Osteocyte (in vitro differentiated cells): ENCODE measurements at regions not wholly inside any gene's neighbourhood (a gene's known extent, or its start where the extent isn't known, plus 50 kb on each side); places are given as distances from the start of the nearest gene placed in this dataset.

Source experiments
- DNase-seq: peaks from one replicate; pipeline ENCODE4 v3.0.0; 2021; ENCODE audit warnings: mixed read lengths; ENCODE audit not compliant: unreplicated experiment; ENCODE audit errors: extremely low spot score
- H3K27ac Mint-ChIP-seq: one replicate; pipeline ENCODE4 v1.8.0; 2021; ENCODE audit warnings: mild to moderate bottlenecking, mixed read lengths; ENCODE audit not compliant: unreplicated experiment
- H3K27me3 Mint-ChIP-seq: one replicate; pipeline ENCODE4 v1.8.0; 2021; ENCODE audit warnings: mixed read lengths; ENCODE audit not compliant: unreplicated experiment
- H3K36me3 Mint-ChIP-seq: one replicate; pipeline ENCODE4 v1.8.0; 2021; ENCODE audit warnings: mixed read lengths; ENCODE audit not compliant: unreplicated experiment
- H3K4me1 Mint-ChIP-seq: one replicate; pipeline ENCODE4 v1.8.0; 2021; ENCODE audit warnings: mixed read lengths; ENCODE audit not compliant: unreplicated experiment
- H3K4me3 Mint-ChIP-seq: one replicate; pipeline ENCODE4 v1.8.0; 2021; ENCODE audit warnings: mild to moderate bottlenecking, moderate library complexity, mixed read lengths; ENCODE audit not compliant: unreplicated experiment
- H3K9me3 Mint-ChIP-seq: one replicate; pipeline ENCODE4 v1.8.0; 2021; ENCODE audit warnings: mixed read lengths; ENCODE audit not compliant: unreplicated experiment
- TF ChIP-seq, protein P1 (sequence below): fragments of 200-600 bp; sonication (generic); IDR thresholded peaks from 2 replicates; pipeline ENCODE4 v1.5.0; 2021; ENCODE audit warnings: antibody characterized with exemption, mild to moderate bottlenecking, moderate library complexity

DNA sequence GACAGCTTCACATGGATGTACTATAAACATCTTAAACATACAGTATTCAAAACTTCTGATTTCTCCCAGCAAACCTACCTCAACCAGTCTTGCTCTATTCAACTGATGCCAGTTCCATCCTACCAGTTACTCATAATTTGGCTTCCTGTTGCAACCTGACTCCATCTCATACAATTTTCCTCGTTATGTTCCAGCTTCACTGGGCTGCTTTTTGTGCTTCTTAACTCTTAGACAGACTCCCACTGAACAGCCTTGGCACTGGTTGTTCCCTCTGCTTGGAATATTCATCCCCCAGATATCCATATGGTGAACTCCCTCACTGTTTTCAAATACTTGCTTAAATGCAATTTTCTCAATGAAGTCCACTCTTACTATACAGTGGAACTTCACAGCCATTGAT lies 249.2 kb downstream of the AEBP2 start:
- Mint-ChIP-seq H3K27me3 (no peaks in the 10 kb centered on the region), H3K27ac (no peak overlapping the region), H3K36me3 (no peaks in the 10 kb centered on the region), H3K9me3 (peaks cover 9% of the 10 kb centered on the region), H3K4me1 (peaks cover 12% of the 10 kb centered on the region), H3K4me3 (no peak overlapping the region)
- no peak for DNase-seq
- TF ChIP-seq, protein P1, sequence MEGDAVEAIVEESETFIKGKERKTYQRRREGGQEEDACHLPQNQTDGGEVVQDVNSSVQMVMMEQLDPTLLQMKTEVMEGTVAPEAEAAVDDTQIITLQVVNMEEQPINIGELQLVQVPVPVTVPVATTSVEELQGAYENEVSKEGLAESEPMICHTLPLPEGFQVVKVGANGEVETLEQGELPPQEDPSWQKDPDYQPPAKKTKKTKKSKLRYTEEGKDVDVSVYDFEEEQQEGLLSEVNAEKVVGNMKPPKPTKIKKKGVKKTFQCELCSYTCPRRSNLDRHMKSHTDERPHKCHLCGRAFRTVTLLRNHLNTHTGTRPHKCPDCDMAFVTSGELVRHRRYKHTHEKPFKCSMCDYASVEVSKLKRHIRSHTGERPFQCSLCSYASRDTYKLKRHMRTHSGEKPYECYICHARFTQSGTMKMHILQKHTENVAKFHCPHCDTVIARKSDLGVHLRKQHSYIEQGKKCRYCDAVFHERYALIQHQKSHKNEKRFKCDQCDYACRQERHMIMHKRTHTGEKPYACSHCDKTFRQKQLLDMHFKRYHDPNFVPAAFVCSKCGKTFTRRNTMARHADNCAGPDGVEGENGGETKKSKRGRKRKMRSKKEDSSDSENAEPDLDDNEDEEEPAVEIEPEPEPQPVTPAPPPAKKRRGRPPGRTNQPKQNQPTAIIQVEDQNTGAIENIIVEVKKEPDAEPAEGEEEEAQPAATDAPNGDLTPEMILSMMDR: no peak

DNA sequence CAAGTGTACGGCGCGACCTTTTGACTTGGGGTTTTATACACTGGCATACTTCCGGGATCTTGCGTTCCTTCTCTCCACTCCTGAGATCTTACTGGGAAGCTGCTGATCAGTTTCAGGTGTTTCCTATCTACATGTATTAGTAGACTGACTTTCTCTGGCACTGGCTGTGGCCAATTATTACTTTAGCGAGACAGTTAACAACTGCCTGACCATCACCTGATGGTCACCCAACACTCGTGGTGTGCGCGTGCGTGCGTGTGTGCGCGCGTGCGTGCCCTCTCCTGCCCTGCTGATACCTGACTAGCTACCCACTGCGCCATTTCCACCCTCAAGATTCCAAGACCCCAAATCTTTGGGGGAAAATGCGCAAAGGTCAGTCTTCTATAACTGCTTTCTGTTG lies 249.9 kb downstream of the AEBP2 start:
- DNase-seq: no peak
- TF ChIP-seq, protein P1: no peak
- Mint-ChIP-seq H3K9me3 (peaks cover 9% of the 10 kb centered on the region), H3K36me3 (no peaks in the 10 kb centered on the region), H3K4me1 (peaks cover 7% of the 10 kb centered on the region), H3K4me3 (no peak overlapping the region), H3K27me3 (no peaks in the 10 kb centered on the region), H3K27ac (no peak overlapping the region)

DNA sequence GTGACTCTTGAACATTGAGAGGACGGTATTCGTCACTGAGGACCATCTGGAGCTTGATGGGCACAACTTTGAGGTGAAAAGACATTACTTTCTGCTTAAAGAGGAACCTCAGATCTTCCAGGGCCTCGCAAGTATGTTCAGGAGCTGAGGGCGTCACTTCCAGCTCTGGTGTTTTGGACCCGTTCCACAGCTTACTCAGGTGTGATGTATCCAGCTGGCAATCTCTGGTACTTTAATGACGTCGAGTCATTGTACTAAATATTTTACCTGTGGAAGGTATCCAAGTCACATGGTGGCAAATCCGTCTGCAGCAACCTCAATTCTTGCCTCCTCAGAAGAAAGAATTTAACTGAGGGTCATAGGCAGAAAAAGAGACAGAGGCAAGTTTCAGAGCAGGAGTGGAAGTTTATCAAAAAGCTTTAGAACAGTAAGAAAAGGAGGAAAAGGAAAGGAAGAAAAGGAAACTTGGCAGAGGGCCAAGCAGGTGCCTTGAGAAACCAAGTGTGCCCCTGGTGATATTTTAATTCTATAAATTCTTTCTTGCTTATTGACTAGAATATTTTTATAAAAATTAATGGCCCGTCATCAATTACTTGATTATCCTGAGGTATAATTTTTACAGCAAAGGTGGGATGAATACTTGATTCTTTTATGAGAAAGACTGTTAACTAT lies 250.6 kb downstream of the AEBP2 start:
- H3K4me1 Mint-ChIP-seq: peaks cover 2% of the 10 kb centered on the region
- H3K4me3 Mint-ChIP-seq: no peak overlapping the region
- no peak for DNase-seq
- H3K36me3 Mint-ChIP-seq: no peaks in the 10 kb centered on the region
- peaks cover 9% of the 10 kb centered on the region for H3K9me3 Mint-ChIP-seq
- TF ChIP-seq, protein P1: no peak
- no peak overlapping the region for H3K27ac Mint-ChIP-seq
- no peaks in the 10 kb centered on the region for H3K27me3 Mint-ChIP-seq

DNA sequence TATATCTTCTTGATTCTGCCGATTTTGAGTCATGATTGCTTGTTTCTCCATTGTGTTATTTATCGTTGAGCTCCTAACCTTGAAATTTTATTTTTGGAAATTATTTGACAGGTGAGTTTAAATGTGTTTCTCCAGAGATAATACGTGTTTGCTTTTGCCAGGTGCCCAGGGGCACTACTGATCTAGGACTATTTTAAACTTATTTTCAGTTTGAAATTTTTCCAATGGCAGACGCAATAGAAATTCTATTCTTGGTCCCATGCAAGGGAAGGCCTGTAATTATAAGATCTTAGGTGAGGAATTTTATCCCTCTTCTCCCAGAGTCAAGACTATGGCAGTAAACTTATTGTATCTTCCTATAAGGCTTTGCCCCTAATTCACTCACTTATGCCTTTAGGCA lies 252.8 kb downstream of the AEBP2 start:
- Mint-ChIP-seq H3K9me3 (peaks cover 9% of the 10 kb centered on the region), H3K36me3 (no peaks in the 10 kb centered on the region), H3K4me1 (peaks cover 3% of the 10 kb centered on the region), H3K27me3 (no peaks in the 10 kb centered on the region), H3K4me3 (no peak overlapping the region), H3K27ac (no peak overlapping the region)
- TF ChIP-seq, protein P1: no peak
- no peak for DNase-seq

DNA sequence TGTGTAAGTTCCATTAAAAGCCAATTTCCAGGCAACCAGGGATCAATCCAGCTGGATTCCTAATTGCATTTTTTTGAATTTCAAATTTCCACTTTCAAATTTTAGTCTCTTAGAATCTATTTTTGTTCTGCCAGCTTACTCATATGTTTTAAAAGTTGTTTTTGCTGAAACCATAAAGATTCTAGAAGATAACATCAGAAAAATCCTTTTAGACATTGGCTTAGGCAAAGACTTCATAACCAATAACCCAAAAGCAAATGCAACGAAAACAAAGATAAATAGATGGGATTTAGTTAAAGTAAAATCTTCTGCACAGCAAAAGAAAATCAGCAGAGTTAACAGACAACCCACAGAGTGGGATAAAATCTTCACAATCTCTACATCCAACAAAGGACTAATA lies 253.3 kb downstream of the AEBP2 start:
- Mint-ChIP-seq H3K27ac (no peak overlapping the region), H3K4me1 (peaks cover 3% of the 10 kb centered on the region), H3K27me3 (no peaks in the 10 kb centered on the region), H3K36me3 (no peaks in the 10 kb centered on the region), H3K9me3 (peaks cover 9% of the 10 kb centered on the region), H3K4me3 (no peak overlapping the region)
- TF ChIP-seq, protein P1: no peak
- no peak for DNase-seq
